GDM1 (cell line): ENCODE measurements at regions not wholly inside any gene's neighbourhood (a gene's known extent, or its start where the extent isn't known, plus 50 kb on each side); places are given as distances from the start of the nearest gene placed in this dataset.

Experiments
- DNase-seq: peaks from one replicate; lab custom pipeline; 2025; lab: John Stamatoyannopoulos, UW

GRCh38 chr16:9469512-9469911 lies 378.1 kb downstream of the HAPSTR1 start:
- no peak for DNase-seq

GRCh38 chr16:9476744-9477143 lies 385.3 kb downstream of the HAPSTR1 start:
- no peak for DNase-seq

GRCh38 chr16:9479008-9479407 lies 387.6 kb downstream of the HAPSTR1 start:
- DNase-seq: no peak

- no peak for DNase-seq
Observed at GRCh38 chr16:9480503-9480902, 389.1 kb downstream of the HAPSTR1 start.

GRCh38 chr16:9481747-9482730 lies 390.6 kb downstream of the HAPSTR1 start:
- no peak for DNase-seq

- no peak for DNase-seq
Observed at GRCh38 chr16:9484426-9484825, 393.0 kb downstream of the HAPSTR1 start.

- DNase-seq: no peak
Observed at GRCh38 chr16:9484881-9485280, 393.4 kb downstream of the HAPSTR1 start.

- DNase-seq: no peak
Observed at GRCh38 chr16:9489835-9490467, 398.5 kb downstream of the HAPSTR1 start.

GRCh38 chr16:9495824-9496223 lies 404.4 kb downstream of the HAPSTR1 start:
- DNase-seq: no peak

GRCh38 chr16:9497750-9498149 lies 406.3 kb downstream of the HAPSTR1 start:
- no peak for DNase-seq

- no peak for DNase-seq
Observed at GRCh38 chr16:9499941-9500593, 408.6 kb downstream of the HAPSTR1 start.

GRCh38 chr16:9500872-9501271 lies 409.4 kb downstream of the HAPSTR1 start:
- no peak for DNase-seq

GRCh38 chr16:9503251-9503984 lies 412.0 kb downstream of the HAPSTR1 start:
- DNase-seq: no peak

GRCh38 chr16:9508328-9508936 lies 417.0 kb downstream of the HAPSTR1 start:
- no peak for DNase-seq

- no peak for DNase-seq
Observed at GRCh38 chr16:9509663-9510062, 418.2 kb downstream of the HAPSTR1 start.

GRCh38 chr16:9511389-9511788 lies 419.9 kb downstream of the HAPSTR1 start:
- no peak for DNase-seq

GRCh38 chr16:9516444-9516843 lies 425.0 kb downstream of the HAPSTR1 start:
- DNase-seq: no peak

GRCh38 chr16:9518051-9518450 lies 426.6 kb downstream of the HAPSTR1 start:
- DNase-seq: no peak

GRCh38 chr16:9518581-9518980 lies 427.1 kb downstream of the HAPSTR1 start:
- no peak for DNase-seq

- DNase-seq: no peak
Observed at GRCh38 chr16:9521749-9522370, 430.4 kb downstream of the HAPSTR1 start.

GRCh38 chr16:9522614-9523013 lies 431.2 kb downstream of the HAPSTR1 start:
- no peak for DNase-seq
